ENCODE measurements at regions not wholly inside any gene's neighbourhood (a gene's known extent, or its start where the extent isn't known, plus 50 kb on each side); places are given as distances from the start of the nearest gene placed in this dataset.

DNA sequence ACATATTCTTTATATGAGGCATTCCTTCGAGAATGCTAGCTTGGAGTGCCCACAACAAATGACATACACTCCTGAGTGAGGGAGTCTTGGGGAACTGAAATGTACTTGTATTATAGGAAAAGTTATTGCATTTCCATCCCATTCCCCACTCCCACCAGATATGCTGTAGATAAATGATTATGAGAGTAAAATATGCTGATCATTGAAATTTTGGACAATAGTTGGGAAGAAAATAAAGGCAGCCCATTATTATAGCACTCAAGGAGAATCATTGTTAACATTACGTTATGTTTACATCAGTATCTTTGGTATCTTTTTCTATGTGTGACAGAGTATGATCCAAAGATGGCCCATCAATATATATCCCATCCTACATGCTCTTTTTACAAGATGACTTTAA is 194.4 kb downstream of the GATA3 start:
- Mint-ChIP-seq H3K9me3 (ENCODE audit: unreplicated experiment) (no peaks in the 10 kb centered on the region), H3K27me3 (ENCODE audit: unreplicated experiment) (peaks cover 2% of the 10 kb centered on the region), H3K27ac (ENCODE audit: unreplicated experiment) (no peak overlapping the region), H3K36me3 (ENCODE audit: low read depth, unreplicated experiment) (peaks cover 4% of the 10 kb centered on the region), H3K4me1 (ENCODE audit: unreplicated experiment) (peaks cover 14% of the 10 kb centered on the region), H3K4me3 (ENCODE audit: unreplicated experiment) (no peak overlapping the region)
- DNase-seq (ENCODE audit: low spot score), result no peak
- TF ChIP-seq, protein P1, sequence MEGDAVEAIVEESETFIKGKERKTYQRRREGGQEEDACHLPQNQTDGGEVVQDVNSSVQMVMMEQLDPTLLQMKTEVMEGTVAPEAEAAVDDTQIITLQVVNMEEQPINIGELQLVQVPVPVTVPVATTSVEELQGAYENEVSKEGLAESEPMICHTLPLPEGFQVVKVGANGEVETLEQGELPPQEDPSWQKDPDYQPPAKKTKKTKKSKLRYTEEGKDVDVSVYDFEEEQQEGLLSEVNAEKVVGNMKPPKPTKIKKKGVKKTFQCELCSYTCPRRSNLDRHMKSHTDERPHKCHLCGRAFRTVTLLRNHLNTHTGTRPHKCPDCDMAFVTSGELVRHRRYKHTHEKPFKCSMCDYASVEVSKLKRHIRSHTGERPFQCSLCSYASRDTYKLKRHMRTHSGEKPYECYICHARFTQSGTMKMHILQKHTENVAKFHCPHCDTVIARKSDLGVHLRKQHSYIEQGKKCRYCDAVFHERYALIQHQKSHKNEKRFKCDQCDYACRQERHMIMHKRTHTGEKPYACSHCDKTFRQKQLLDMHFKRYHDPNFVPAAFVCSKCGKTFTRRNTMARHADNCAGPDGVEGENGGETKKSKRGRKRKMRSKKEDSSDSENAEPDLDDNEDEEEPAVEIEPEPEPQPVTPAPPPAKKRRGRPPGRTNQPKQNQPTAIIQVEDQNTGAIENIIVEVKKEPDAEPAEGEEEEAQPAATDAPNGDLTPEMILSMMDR (IDR thresholded peaks at IDR 0.05; ENCODE audit: unreplicated experiment), result no peak

DNA sequence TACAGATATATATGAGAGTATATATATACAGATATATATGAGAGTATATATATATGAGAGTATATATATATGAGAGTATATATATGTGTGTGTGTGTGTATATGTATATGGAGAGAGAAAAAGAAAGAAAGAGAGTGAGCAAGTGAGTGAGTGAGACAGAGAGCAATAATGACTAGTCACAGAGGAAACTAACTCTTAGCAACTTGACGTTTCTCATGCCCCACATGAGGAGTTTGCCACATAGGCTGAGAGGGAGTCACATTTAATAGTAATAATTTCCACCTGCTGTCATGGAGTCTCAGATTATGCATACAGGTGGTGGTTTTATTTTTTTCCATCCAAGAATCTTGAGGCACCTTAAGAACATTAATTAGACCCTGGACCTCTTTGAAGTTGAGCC is 199.9 kb downstream of the GATA3 start:
- DNase-seq (ENCODE audit: low spot score), result no peak
- peaks cover 6% of the 10 kb centered on the region for H3K27me3 Mint-ChIP-seq (ENCODE audit: unreplicated experiment)
- no peak overlapping the region for H3K4me3 Mint-ChIP-seq (ENCODE audit: unreplicated experiment)
- TF ChIP-seq, protein P1 (IDR thresholded peaks at IDR 0.05; ENCODE audit: unreplicated experiment), result no peak
- H3K9me3 Mint-ChIP-seq (ENCODE audit: unreplicated experiment), result no peaks in the 10 kb centered on the region
- H3K36me3 Mint-ChIP-seq (ENCODE audit: low read depth, unreplicated experiment), result peaks cover 4% of the 10 kb centered on the region
- H3K27ac Mint-ChIP-seq (ENCODE audit: unreplicated experiment), result no peak overlapping the region
- no peaks in the 10 kb centered on the region for H3K4me1 Mint-ChIP-seq (ENCODE audit: unreplicated experiment)

DNA sequence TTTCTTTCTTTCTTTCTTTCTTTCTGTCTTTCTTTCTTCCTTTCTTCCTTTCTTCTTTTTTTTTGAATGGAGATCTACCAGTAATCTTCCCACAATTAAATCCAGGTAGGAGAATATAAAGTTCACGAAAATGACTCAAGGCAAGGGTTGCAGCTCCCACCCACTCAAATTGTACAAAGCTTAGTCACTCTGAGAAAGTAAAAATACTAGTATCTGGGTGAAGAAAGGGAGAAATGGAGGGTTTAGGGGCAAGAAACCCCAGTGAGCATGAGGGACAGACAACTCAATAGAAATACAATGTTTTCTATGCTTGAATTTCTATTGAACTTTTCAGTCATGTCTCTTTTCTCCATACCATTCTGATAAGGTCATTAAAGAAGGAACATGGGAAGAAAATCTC is 200.8 kb downstream of the GATA3 start:
- Mint-ChIP-seq H3K9me3 (ENCODE audit: unreplicated experiment) (no peaks in the 10 kb centered on the region), H3K36me3 (ENCODE audit: low read depth, unreplicated experiment) (no peaks in the 10 kb centered on the region), H3K27me3 (ENCODE audit: unreplicated experiment) (peaks cover 6% of the 10 kb centered on the region), H3K4me1 (ENCODE audit: unreplicated experiment) (no peaks in the 10 kb centered on the region), H3K27ac (ENCODE audit: unreplicated experiment) (no peak overlapping the region), H3K4me3 (ENCODE audit: unreplicated experiment) (no peak overlapping the region)
- no peak for DNase-seq (ENCODE audit: low spot score)
- TF ChIP-seq, protein P1 (IDR thresholded peaks at IDR 0.05; ENCODE audit: unreplicated experiment), result no peak

DNA sequence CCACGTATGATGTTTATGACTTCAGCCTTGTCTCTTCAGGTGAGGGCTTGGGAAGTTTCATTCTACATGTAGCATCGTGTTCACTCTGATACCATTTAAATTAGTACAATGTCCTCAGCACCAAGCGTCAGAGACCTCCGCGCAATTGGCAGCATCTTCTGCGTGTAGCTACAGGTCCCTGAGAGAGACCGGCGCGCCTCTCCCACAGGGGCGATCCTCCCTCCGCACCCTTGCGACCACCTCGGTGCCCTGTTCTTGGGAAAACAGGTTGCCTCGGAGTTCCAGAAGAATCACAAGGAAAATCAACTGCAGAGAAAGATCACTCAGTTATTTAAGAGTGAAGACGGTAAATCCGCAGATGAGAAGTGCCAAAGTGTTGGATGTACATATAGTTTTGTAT is 206.2 kb downstream of the GATA3 start:
- H3K36me3 Mint-ChIP-seq (ENCODE audit: low read depth, unreplicated experiment), result no peaks in the 10 kb centered on the region
- H3K27ac Mint-ChIP-seq (ENCODE audit: unreplicated experiment), result no peak overlapping the region
- H3K4me3 Mint-ChIP-seq (ENCODE audit: unreplicated experiment), result no peak overlapping the region
- no peaks in the 10 kb centered on the region for H3K9me3 Mint-ChIP-seq (ENCODE audit: unreplicated experiment)
- H3K27me3 Mint-ChIP-seq (ENCODE audit: unreplicated experiment), result peaks cover 6% of the 10 kb centered on the region
- no peaks in the 10 kb centered on the region for H3K4me1 Mint-ChIP-seq (ENCODE audit: unreplicated experiment)
- TF ChIP-seq, protein P1 (IDR thresholded peaks at IDR 0.05; ENCODE audit: unreplicated experiment), result no peak
- DNase-seq (ENCODE audit: low spot score), result no peak

DNA sequence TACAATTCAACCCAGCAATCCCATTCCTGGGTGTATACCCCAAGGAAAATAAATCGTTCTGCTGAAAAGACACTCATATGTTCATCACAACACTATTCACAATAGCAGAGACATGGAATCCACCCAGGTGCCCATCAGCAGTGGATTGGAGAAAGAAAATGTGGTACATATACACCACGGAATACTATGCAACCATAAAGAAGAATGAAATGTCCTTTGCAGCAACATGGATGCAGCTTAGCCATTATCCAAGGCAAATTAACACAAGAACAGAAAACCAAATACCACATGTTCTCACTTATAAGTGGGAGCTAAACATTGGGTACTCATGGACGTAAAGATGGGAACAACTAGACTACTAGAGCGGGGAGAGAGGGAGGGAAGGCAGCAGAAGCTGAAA is 207.8 kb downstream of the GATA3 start:
- DNase-seq (ENCODE audit: low spot score), result no peak
- peaks cover 6% of the 10 kb centered on the region for H3K27me3 Mint-ChIP-seq (ENCODE audit: unreplicated experiment)
- TF ChIP-seq, protein P1 (IDR thresholded peaks at IDR 0.05; ENCODE audit: unreplicated experiment), result no peak
- H3K36me3 Mint-ChIP-seq (ENCODE audit: low read depth, unreplicated experiment), result no peaks in the 10 kb centered on the region
- H3K9me3 Mint-ChIP-seq (ENCODE audit: unreplicated experiment), result no peaks in the 10 kb centered on the region
- H3K4me3 Mint-ChIP-seq (ENCODE audit: unreplicated experiment), result no peak overlapping the region
- no peak overlapping the region for H3K27ac Mint-ChIP-seq (ENCODE audit: unreplicated experiment)
- H3K4me1 Mint-ChIP-seq (ENCODE audit: unreplicated experiment), result no peaks in the 10 kb centered on the region
